Kidney (tissue), 13 donors: ENCODE measurements at regions not wholly inside any gene's neighbourhood (a gene's known extent, or its start where the extent isn't known, plus 50 kb on each side); places are given as distances from the start of the nearest gene placed in this dataset.

ENCODE experiments used
- DNase-seq, 5 donors: peaks; one replicate each; pipeline ENCODE4 v3.0.0-alpha.2; 2013 to 2020
- FAIRE-seq: peaks from 2 replicates; lab custom pipeline; 2012; peaks lifted over from hg19 to GRCh38; lab: Jason Lieb, UNC
- H3K27ac ChIP-seq, 2 donors: one replicate each; pipeline ENCODE4 v1.7.0; 2013; ENCODE audit warnings: low read depth in 2 of 2, low read length in 2 of 2, inconsistent platforms in 1 of 2
- H3K27me3 ChIP-seq: one replicate; pipeline ENCODE4 v1.7.1; 2013; ENCODE audit warnings: low read length, inconsistent platforms; ENCODE audit not compliant: control insufficient read depth, insufficient read depth
- H3K36me3 ChIP-seq, 3 donors: one replicate each; pipeline versions ENCODE4 v1.7.0 to v1.7.1; 2013; ENCODE audit warnings: low read length in 3 of 3, control low read depth in 1 of 3, inconsistent platforms in 1 of 3; ENCODE audit not compliant: insufficient read depth in 3 of 3, control insufficient read depth in 2 of 3
- H3K4me1 ChIP-seq, 3 donors: one replicate each; pipeline versions ENCODE4 v1.7.0 to v1.7.1; 2013; ENCODE audit warnings: low read length in 3 of 3, inconsistent platforms in 1 of 3, low read depth in 1 of 3; ENCODE audit not compliant: control insufficient read depth in 2 of 3, insufficient read depth in 2 of 3
- H3K4me3 ChIP-seq, 3 donors: one replicate each; pipeline versions ENCODE4 v1.7.0 to v1.8.1; 2013; ENCODE audit warnings: low read length in 3 of 3, control low read depth in 1 of 3, inconsistent platforms in 1 of 3
- H3K9ac ChIP-seq, 3 donors: one replicate each; pipeline versions ENCODE4 v1.7.0 to v1.7.1; 2013; ENCODE audit warnings: low read length in 3 of 3, control low read depth in 1 of 3, inconsistent platforms in 1 of 3
- H3K9me3 ChIP-seq, 3 donors: one replicate each; pipeline versions ENCODE4 v1.7.0 to v1.7.1; 2013; ENCODE audit warnings: low read length in 3 of 3, control low read depth in 1 of 3, inconsistent platforms in 1 of 3; ENCODE audit not compliant: control insufficient read depth in 2 of 3, insufficient read depth in 1 of 3
- CTCF ChIP-seq: IDR thresholded peaks from 3 replicates; pipeline ENCODE4 v1.5.1; 2012; ENCODE audit warnings: mild to moderate bottlenecking, moderate library complexity, borderline replicate concordance; ENCODE audit not compliant: insufficient read depth; ENCODE audit errors: extremely low read depth
- intact Hi-C: fragments of 100-400 bp; cut with DNase I; formaldehyde crosslinking; loops from one replicate; pipeline ENCODE4 v1.11.1; 2022
- donor health status: control.
- donor health status: control.
- donor health status: control.
- donor health status: control.
- donor health status: control.
- donor health status: DM: yes; HTN: yes; CAD: no.
- donor health status: Normal renal cell carcinoma (clear cell type).

DNA sequence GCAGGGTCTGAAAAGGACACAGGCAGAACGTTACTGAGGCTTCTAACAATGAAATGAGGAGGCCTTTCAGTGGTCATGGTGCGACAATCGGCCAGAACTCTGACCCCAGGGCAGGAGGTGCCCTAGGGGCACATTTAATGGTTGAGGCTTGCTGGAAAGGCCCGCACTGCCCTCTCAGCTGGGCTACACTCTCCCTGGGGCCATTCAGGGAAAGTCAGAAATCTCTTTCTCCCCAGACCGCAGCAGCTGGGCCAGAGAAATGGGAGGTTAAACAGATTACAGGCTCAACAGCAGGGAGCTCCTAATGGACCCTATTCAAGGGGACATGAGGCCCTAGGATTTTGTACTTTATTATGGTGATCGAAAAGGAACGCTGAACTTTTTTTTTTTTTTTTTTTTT, 85.6 kb upstream of the FGFR2 start:
- no peak for FAIRE-seq
- no peak for TF ChIP-seq CTCF
- intact Hi-C loops: no loop called here
- Histone ChIP-seq H3K27me3 (no peaks in the 10 kb centered on the region), H3K4me1 (peaks cover 0 to 7% (median 0%) of the 10 kb centered on the region in 3 donors), H3K9ac (no peak overlapping the region), H3K27ac (no peak overlapping the region), H3K36me3 (no peaks in the 10 kb centered on the region), H3K4me3 (no peak overlapping the region), H3K9me3 (no peaks in the 10 kb centered on the region)
- DNase-seq: no peak

GRCh38 chr10:121683366-121683765, 85.1 kb upstream of the FGFR2 start:
- FAIRE-seq: no peak
- H3K4me1 ChIP-seq: peaks cover 0 to 7% (median 0%) of the 10 kb centered on the region in 3 donors
- no peak for TF ChIP-seq CTCF
- no peak for DNase-seq
- H3K27me3 ChIP-seq: no peaks in the 10 kb centered on the region
- H3K4me3 ChIP-seq: no peak overlapping the region
- H3K36me3 ChIP-seq: no peaks in the 10 kb centered on the region
- intact Hi-C loops: no loop called here
- H3K9me3 ChIP-seq: no peaks in the 10 kb centered on the region
- H3K9ac ChIP-seq: no peak overlapping the region
- no peak overlapping the region for H3K27ac ChIP-seq

DNA sequence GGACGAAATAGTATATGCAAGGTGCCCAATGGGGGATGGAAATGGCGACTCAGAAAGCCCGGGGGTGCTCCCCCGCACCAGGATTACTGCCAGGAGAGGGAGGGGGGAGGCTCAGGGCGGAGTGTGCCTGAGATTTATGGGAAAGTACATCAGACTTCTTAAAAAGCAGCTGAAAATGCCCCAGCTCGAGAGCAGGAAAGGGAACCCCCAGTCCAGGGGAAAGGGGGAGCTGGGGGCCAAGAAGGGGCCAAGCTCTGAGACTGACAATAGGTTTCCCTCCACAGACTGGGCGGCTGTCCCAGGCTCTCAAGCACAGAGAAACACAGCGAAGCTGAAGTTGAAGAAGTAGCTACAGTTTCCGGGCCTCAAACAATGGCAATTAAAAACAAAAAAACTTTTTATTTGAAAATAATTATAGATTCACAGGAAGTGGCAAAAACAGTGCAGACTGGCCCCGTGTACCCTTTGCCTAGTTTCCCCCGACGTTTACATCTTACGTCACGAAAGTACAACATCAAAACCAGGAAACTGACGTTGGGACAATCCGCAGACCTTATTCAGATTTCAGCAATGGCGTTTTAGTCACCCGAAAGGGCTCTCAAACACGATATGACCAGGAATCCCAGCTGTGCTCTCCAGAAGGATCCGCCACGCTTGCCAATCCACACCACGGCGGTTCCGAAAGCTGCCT, 83.9 kb upstream of the FGFR2 start:
- intact Hi-C loops: no loop called here
- no peak overlapping the region for H3K9ac ChIP-seq
- DNase-seq (peak in 1 of 5 donors; percentile 60), FAIRE-seq (no peak)
- peak overlapping the region in 1 of 2 donors; percentile 42 for H3K27ac ChIP-seq
- H3K9me3 ChIP-seq: no peaks in the 10 kb centered on the region
- H3K4me1 ChIP-seq: peaks cover 0 to 7% (median 0%) of the 10 kb centered on the region in 3 donors
- H3K4me3 ChIP-seq: no peak overlapping the region
- no peak for TF ChIP-seq CTCF
- no peaks in the 10 kb centered on the region for H3K36me3 ChIP-seq
- H3K27me3 ChIP-seq: no peaks in the 10 kb centered on the region
